Heart right ventricle (tissue), 16 donors: ENCODE measurements at regions not wholly inside any gene's neighbourhood (a gene's known extent, or its start where the extent isn't known, plus 50 kb on each side); places are given as distances from the start of the nearest gene placed in this dataset.

Experiments
- ATAC-seq, 8 donors: fragments of 200-7000 bp; cut with Tn5 transposase; one replicate each; pipeline ENCODE4 v1.9.1; 2020; ENCODE audit warnings: mild to moderate bottlenecking in 8 of 8, moderate library complexity in 8 of 8, moderate number of reproducible peaks in 1 of 8
- DNase-seq, 2 donors: peaks; one replicate each; pipeline ENCODE4 v3.0.0-alpha.2; 2020
- H3K27ac ChIP-seq, 10 donors: fragments of 200-600 bp; sonication (generic) in 2 of 10; one replicate each; pipeline versions ENCODE4 v1.5.0 to v1.8.0; 2020 to 2022; ENCODE audit warnings: mild to moderate bottlenecking in 3 of 10
- H3K27me3 ChIP-seq, 7 donors: fragments of 200-600 bp; one replicate each; pipeline ENCODE4 v1.8.0; 2021 to 2022; ENCODE audit warnings: mild to moderate bottlenecking in 2 of 7
- H3K36me3 ChIP-seq, 9 donors: fragments of 200-600 bp; sonication (generic) in 1 of 9; one replicate each; pipeline versions ENCODE4 v1.5.0 to v1.8.0; 2020 to 2022; ENCODE audit warnings: mild to moderate bottlenecking in 2 of 9
- H3K4me1 ChIP-seq, 9 donors: fragments of 200-600 bp; sonication (generic) in 1 of 9; one replicate each; pipeline versions ENCODE4 v1.5.0 to v1.8.0; 2020 to 2022; ENCODE audit warnings: mild to moderate bottlenecking in 4 of 9
- H3K4me3 ChIP-seq, 10 donors: fragments of 200-600 bp; sonication (generic) in 2 of 10; one replicate each; pipeline versions ENCODE4 v1.5.0 to v1.8.0; 2020 to 2022; ENCODE audit warnings: mild to moderate bottlenecking in 7 of 10, moderate library complexity in 2 of 10
- H3K9me3 ChIP-seq, 11 donors: fragments of 200-600 bp in 10 of 11; sonication (generic) in 2 of 11; one replicate each; pipeline versions ENCODE4 v1.5.0 to v1.8.0; 2013 to 2022; ENCODE audit warnings: mild to moderate bottlenecking in 2 of 11, control low read depth in 1 of 11, moderate library complexity in 1 of 11
- CTCF ChIP-seq, 9 donors: fragments of 200-600 bp; sonication (generic) in 2 of 9; IDR thresholded peaks; one replicate each; pipeline versions ENCODE4 v1.5.0 to v1.8.0; 2021 to 2022; ENCODE audit warnings: antibody characterized with exemption in 9 of 9, mild to moderate bottlenecking in 5 of 9, moderate library complexity in 1 of 9
- WGBS, 2 donors: extraction: QIAGEN DNeasy Blood & Tissue Kit; methylation state at CpG; one replicate each; pipeline ENCODE4 v1.1.7; 2013; ENCODE audit warnings: inconsistent platforms in 1 of 2; 5-methylcytosine and 5-hydroxymethylcytosine counted together
- intact Hi-C, 10 donors: fragments of 100-400 bp; cut with DNase I; formaldehyde crosslinking; loops; one replicate each; pipeline versions ENCODE4 v1.11.1 to v1.14.2; 2022
- donor health status: Arrhythmogenic right ventricular cardiomyopathy.
- donor health status: ischemic (EF 13 %, LVEDD 7.1; RV severe dilation, severe dysfunction).
- donor health status: healthy with polysubstance abuse.
- donor health status: DM: no; HTN: yes; CAD: no.
- donor health status: DM: no; HTN: no; CAD: no.
- donor health status: ischemic (EF 25% LVEDD 6.9; RV normal size, moderate dysfunction).
- donor health status: ischemic (EF 25% LVEDD 5.7; RV mildly dilated, moderate dysfunction).
- donor health status: healthy.
- donor health status: DM: yes; HTN: yes; CAD: no.
- donor health status: Ischemic cardiomyopathy.
- donor health status: ischemic (EF 35%, LVEDD 5.7; RV mildly dilated, moderate dysfunction).
- donor health status: nonischemic (EF 11% LVEDD 7.7; RV severe dilation, severe dysfunction).
- donor health status: DM: yes; HTN: yes; CAD: no.
- donor health status: PGD.
- donor health status: ischemic (EF 29% LVEDD 5.4; RV normal size, mild dysfunction).
- donor health status: nonischemic (EF 23%, LVEDD 6.1; RV moderate dilation, normal function).

GRCh38 chr1:221469476-221469875 lies 272.4 kb downstream of the DUSP10 start:
- ATAC-seq (no peak), DNase-seq (no peak)
- no peaks in the 10 kb centered on the region for H3K36me3 ChIP-seq
- no peaks in the 10 kb centered on the region for H3K4me1 ChIP-seq
- intact Hi-C loops: no loop called here
- H3K27me3 ChIP-seq: peaks cover 0 to 23% (median 8%) of the 10 kb centered on the region in 7 donors
- H3K4me3 ChIP-seq: no peak overlapping the region
- 82 to 86% methylated on average over 3 of the region's 3 CpGs for WGBS, 2 donors
- TF ChIP-seq CTCF (IDR thresholded peaks at IDR 0.05): no peak
- no peak overlapping the region for H3K27ac ChIP-seq
- peaks cover 0 to 17% (median 4%) of the 10 kb centered on the region in 11 donors for H3K9me3 ChIP-seq

- Histone ChIP-seq H3K9me3 (peaks cover 0 to 17% (median 4%) of the 10 kb centered on the region in 11 donors), H3K4me1 (no peaks in the 10 kb centered on the region), H3K36me3 (no peaks in the 10 kb centered on the region), H3K27ac (no peak overlapping the region), H3K27me3 (peaks cover 0 to 23% (median 8%) of the 10 kb centered on the region in 7 donors), H3K4me3 (no peak overlapping the region)
- TF ChIP-seq CTCF (IDR thresholded peaks at IDR 0.05): no peak
- WGBS, 2 donors: 80 to 82% methylated on average over 6 of the region's 6 CpGs
- no peak for DNase-seq
- ATAC-seq: no peak
- intact Hi-C loops: loop anchor here in 2 of 10 donors (10.0 kb wide), 1 partner anchor 985 kb away; no protein-coding TSS in a partner anchor
Observed at GRCh38 chr1:221470000-221470698, 271.7 kb downstream of the DUSP10 start.

GRCh38 chr1:221473411-221473810 lies 268.5 kb downstream of the DUSP10 start:
- DNase-seq (no peak), ATAC-seq (no peak)
- Histone ChIP-seq H3K4me3 (no peak overlapping the region), H3K9me3 (peaks cover 0 to 3% (median under 1%) of the 10 kb centered on the region in 11 donors), H3K27ac (no peak overlapping the region), H3K4me1 (peaks cover 0 to 6% (median 0%) of the 10 kb centered on the region in 9 donors), H3K36me3 (no peaks in the 10 kb centered on the region), H3K27me3 (peaks cover 0 to 45% (median 14%) of the 10 kb centered on the region in 7 donors)
- 49 to 53% methylated on average over 8 of the region's 8 CpGs for WGBS, 2 donors
- no peak for TF ChIP-seq CTCF (IDR thresholded peaks at IDR 0.05)
- intact Hi-C loops: loop anchor here in 2 of 10 donors (10.0 kb wide), 1 partner anchor 981 kb away; no protein-coding TSS in a partner anchor

GRCh38 chr1:221477252-221477651 lies 264.6 kb downstream of the DUSP10 start:
- Histone ChIP-seq H3K27ac (no peak overlapping the region), H3K36me3 (no peaks in the 10 kb centered on the region), H3K9me3 (no peaks in the 10 kb centered on the region), H3K4me1 (peaks cover 0 to 7% (median 0%) of the 10 kb centered on the region in 9 donors), H3K4me3 (no peak overlapping the region), H3K27me3 (peaks cover 0 to 47% (median 18%) of the 10 kb centered on the region in 7 donors)
- TF ChIP-seq CTCF (IDR thresholded peaks at IDR 0.05): no peak
- intact Hi-C loops: loop anchor here in 5 of 10 donors (5.0 to 10.0 kb wide), 3 partner anchors 695 to 980 kb away; no protein-coding TSS in a partner anchor
- WGBS, 2 donors: 78 to 83% methylated on average over 3 of the region's 3 CpGs
- no peak for ATAC-seq
- no peak for DNase-seq
